B cell (primary cell): ENCODE measurements at regions not wholly inside any gene's neighbourhood (a gene's known extent, or its start where the extent isn't known, plus 50 kb on each side); places are given as distances from the start of the nearest gene placed in this dataset.

ENCODE experiments used
- ATAC-seq: fragments of 200-7000 bp; cut with Tn5 transposase; one replicate; pipeline ENCODE4 v1.10.0; 2021; ENCODE audit warnings: low read depth, mild to moderate bottlenecking, moderate number of reproducible peaks, moderate library complexity
- CTCF ChIA-PET: fragments of 350-600 bp; sonication (Branson Sonifier 250); formaldehyde crosslinking; loops from one replicate; lab custom pipeline; 2021; ENCODE audit warnings: antibody characterized with exemption, inconsistent platforms; lab: Charles Lee
- POLR2A ChIA-PET: fragments of 350-600 bp; sonication (Branson Sonifier 250); formaldehyde crosslinking; loops from one replicate; lab custom pipeline; 2021; ENCODE audit warnings: antibody characterized with exemption; lab: Charles Lee
- DNase-seq: peaks from one replicate; pipeline ENCODE4 v3.0.0; 2013
- H2AFZ ChIP-seq: 2 replicates; pipeline ENCODE4 v1.6.1; 2012; ENCODE audit warnings: mild to moderate bottlenecking, low read depth, low read length; ENCODE audit not compliant: insufficient read depth, poor library complexity, severe bottlenecking
- H3K27ac ChIP-seq, 2 donors: 1 replicate in 1 of 2; 2 replicates in 1 of 2; pipeline ENCODE4 v1.5.1; 2012 to 2013; ENCODE audit warnings: low read length in 2 of 2, mild to moderate bottlenecking in 2 of 2, moderate library complexity in 1 of 2
- H3K27me3 ChIP-seq, 4 experiments: fragments of 200-600 bp in 1 of 4; sonication (generic) in 1 of 4; replicated peaks in 1 of 4; 1 replicate in 2 of 4; 2 replicates in 2 of 4; pipeline versions ENCODE4 v1.6.1 to v1.7.0; 2013 to 2016; ENCODE audit warnings: low read length in 3 of 4, mild to moderate bottlenecking in 2 of 4, mixed read lengths in 1 of 4, moderate library complexity in 1 of 4; ENCODE audit not compliant: insufficient read depth in 4 of 4, control insufficient read depth in 3 of 4; ENCODE audit errors: control extremely low read depth in 1 of 4
- H3K36me3 ChIP-seq, 2 experiments: replicated peaks in 1 of 2; 1 replicate in 1 of 2; 2 replicates in 1 of 2; pipeline versions ENCODE4 v1.6.1 to v1.7.1; 2013; ENCODE audit warnings: low read length in 1 of 2; ENCODE audit not compliant: insufficient read depth in 2 of 2, control insufficient read depth in 1 of 2; ENCODE audit errors: control extremely low read depth in 1 of 2, extremely low read depth in 1 of 2
- H3K4me1 ChIP-seq, 2 donors: fragments of 200-600 bp in 1 of 2; sonication (generic) in 1 of 2; 1 replicate in 1 of 2; 2 replicates in 1 of 2; pipeline versions ENCODE4 v1.5.1 to v1.6.1; 2013 to 2017; ENCODE audit warnings: low read length in 2 of 2; ENCODE audit not compliant: control insufficient read depth in 2 of 2, insufficient read depth in 2 of 2
- H3K4me2 ChIP-seq: replicated peaks from 2 replicates; pipeline ENCODE3; 2012; ENCODE audit warnings: mild to moderate bottlenecking, low read depth, low read length; ENCODE audit not compliant: poor library complexity, severe bottlenecking
- H3K4me3 ChIP-seq, 5 experiments: fragments of 200-600 bp in 1 of 5; sonication (generic) in 1 of 5; 1 replicate in 3 of 5; 2 replicates in 2 of 5; pipeline versions ENCODE4 v1.5.1 to v1.7.0; 2011 to 2016; ENCODE audit warnings: low read length in 4 of 5, mild to moderate bottlenecking in 4 of 5, low read depth in 2 of 5, control low read depth in 1 of 5, moderate library complexity in 1 of 5; ENCODE audit not compliant: insufficient read depth in 1 of 5; ENCODE audit errors: control extremely low read depth in 1 of 5, extremely low read depth in 1 of 5
- H3K79me2 ChIP-seq: fragments of 200-600 bp; sonication (generic); one replicate; pipeline ENCODE4 v1.6.0; 2016; ENCODE audit warnings: low read length; ENCODE audit not compliant: control insufficient read depth, insufficient read depth
- H3K9ac ChIP-seq: fragments of 200-600 bp; sonication (generic); 2 replicates; pipeline ENCODE4 v1.6.1; 2017; ENCODE audit warnings: mild to moderate bottlenecking, low read length, moderate library complexity
- H3K9me3 ChIP-seq, 3 donors: one replicate each; pipeline versions ENCODE4 v1.6.1 to v1.7.1; 2013; ENCODE audit warnings: low read length in 2 of 3; ENCODE audit not compliant: control insufficient read depth in 2 of 3, insufficient read depth in 1 of 3; ENCODE audit errors: control extremely low read depth in 1 of 3
- H4K20me1 ChIP-seq: 2 replicates; pipeline ENCODE4 v1.6.0; 2012; ENCODE audit warnings: mild to moderate bottlenecking, low read length; ENCODE audit not compliant: insufficient read depth, control insufficient read depth, poor library complexity, severe bottlenecking
- H3K27ac Mint-ChIP-seq: one replicate; pipeline ENCODE4 v1.8.0; 2021; ENCODE audit warnings: mixed read lengths
- H3K27me3 Mint-ChIP-seq: one replicate; pipeline ENCODE4 v1.8.0; 2021; ENCODE audit warnings: mixed read lengths
- H3K4me1 Mint-ChIP-seq: one replicate; pipeline ENCODE4 v1.8.0; 2021; ENCODE audit warnings: mixed read lengths
- H3K4me3 Mint-ChIP-seq: one replicate; pipeline ENCODE4 v1.8.0; 2021; ENCODE audit warnings: mixed read lengths
- H3K9me3 Mint-ChIP-seq: one replicate; pipeline ENCODE4 v1.8.0; 2022; ENCODE audit warnings: mixed read lengths; ENCODE audit not compliant: insufficient read depth
- CTCF ChIP-seq: fragments of 200-600 bp; IDR thresholded peaks from one replicate; pipeline ENCODE4 v1.8.0; 2022; ENCODE audit warnings: antibody characterized with exemption, mild to moderate bottlenecking
- EZH2 ChIP-seq: IDR thresholded peaks from 2 replicates; pipeline ENCODE4 v1.6.1; 2012; ENCODE audit warnings: borderline replicate concordance, low read depth, mild to moderate bottlenecking, moderate library complexity, low read length; ENCODE audit not compliant: insufficient read depth, poor library complexity, severe bottlenecking
- WGBS: methylation state at CpG from one replicate; pipeline ENCODE4 v1.1.5; 2013; ENCODE audit warnings: missing lambda C conversion rate; ENCODE audit not compliant: insufficient coverage; 5-methylcytosine and 5-hydroxymethylcytosine counted together
- intact Hi-C: fragments of 100-400 bp; cut with micrococcal nuclease; formaldehyde crosslinking; loops from one replicate; pipeline ENCODE4 v1.10.0; 2022

GRCh38 chr15:49715701-49716100, 94.9 kb downstream of the DTWD1 start:
- H3K4me1 Mint-ChIP-seq = peaks cover 7% of the 10 kb centered on the region
- Histone ChIP-seq H3K4me1 (no peaks in the 10 kb centered on the region), H4K20me1 (no peaks in the 10 kb centered on the region), H3K4me2 (no peak overlapping the region), H3K9me3 (peaks cover 0 to 3% (median under 1%) of the 10 kb centered on the region in 3 donors), H3K27me3 (no peaks in the 10 kb centered on the region), H3K4me3 (no peak overlapping the region), H2AFZ (no peak overlapping the region), H3K9ac (no peak overlapping the region), H3K27ac (no peak overlapping the region), H3K36me3 (no peaks in the 10 kb centered on the region), H3K79me2 (no peaks in the 10 kb centered on the region)
- DNase-seq (no peak), ATAC-seq (no peak)
- H3K27me3 Mint-ChIP-seq = no peaks in the 10 kb centered on the region
- TF ChIP-seq EZH2 = no peak
- no peak for TF ChIP-seq CTCF
- H3K27ac Mint-ChIP-seq = no peak overlapping the region
- ChIA-PET POLR2A (no interaction called here), CTCF (no interaction called here)
- intact Hi-C loops = no loop called here
- WGBS = 98% methylated on average over 4 of the region's 5 CpGs
- H3K9me3 Mint-ChIP-seq = peaks cover 3% of the 10 kb centered on the region
- no peak overlapping the region for H3K4me3 Mint-ChIP-seq

DNA sequence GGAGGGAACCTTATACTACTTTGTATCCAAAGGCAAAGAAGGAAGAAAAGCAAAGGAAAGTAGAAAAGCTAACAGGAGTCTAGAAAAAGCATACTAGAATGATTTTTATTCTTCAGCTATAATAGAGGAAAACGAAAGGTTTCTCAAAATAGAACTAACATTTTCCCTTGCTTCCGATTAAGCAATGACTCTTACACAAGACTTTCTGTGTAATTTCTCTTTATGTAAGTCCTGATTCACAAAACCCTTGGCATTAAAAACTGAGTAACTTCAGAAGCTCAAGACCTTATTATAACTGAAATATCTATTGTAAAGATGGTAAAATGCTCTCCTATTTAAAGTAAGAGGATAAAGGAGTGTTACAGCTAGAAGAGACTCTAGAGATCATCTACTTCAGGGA, 97.4 kb downstream of the DTWD1 start:
- Histone ChIP-seq H3K36me3 (no peaks in the 10 kb centered on the region), H3K9me3 (no peaks in the 10 kb centered on the region), H4K20me1 (no peaks in the 10 kb centered on the region), H3K4me1 (no peaks in the 10 kb centered on the region), H3K27ac (no peak overlapping the region), H3K4me3 (no peak overlapping the region), H3K4me2 (no peak overlapping the region), H2AFZ (no peak overlapping the region), H3K27me3 (no peaks in the 10 kb centered on the region), H3K79me2 (no peaks in the 10 kb centered on the region), H3K9ac (no peak overlapping the region)
- no peak overlapping the region for H3K4me3 Mint-ChIP-seq
- H3K27me3 Mint-ChIP-seq = peaks cover 3% of the 10 kb centered on the region
- ATAC-seq (no peak), DNase-seq (no peak)
- H3K4me1 Mint-ChIP-seq = peaks cover 7% of the 10 kb centered on the region
- TF ChIP-seq CTCF = no peak
- no peak for TF ChIP-seq EZH2
- POLR2A ChIA-PET = no interaction called here
- WGBS = no CpG with 5 or more reads among the region's 2 CpGs
- peaks cover 3% of the 10 kb centered on the region for H3K9me3 Mint-ChIP-seq
- intact Hi-C loops = no loop called here
- CTCF ChIA-PET = no interaction called here
- no peak overlapping the region for H3K27ac Mint-ChIP-seq
